ENCODE measurements at regions not wholly inside any gene's neighbourhood (a gene's known extent, or its start where the extent isn't known, plus 50 kb on each side); places are given as distances from the start of the nearest gene placed in this dataset.

DNA sequence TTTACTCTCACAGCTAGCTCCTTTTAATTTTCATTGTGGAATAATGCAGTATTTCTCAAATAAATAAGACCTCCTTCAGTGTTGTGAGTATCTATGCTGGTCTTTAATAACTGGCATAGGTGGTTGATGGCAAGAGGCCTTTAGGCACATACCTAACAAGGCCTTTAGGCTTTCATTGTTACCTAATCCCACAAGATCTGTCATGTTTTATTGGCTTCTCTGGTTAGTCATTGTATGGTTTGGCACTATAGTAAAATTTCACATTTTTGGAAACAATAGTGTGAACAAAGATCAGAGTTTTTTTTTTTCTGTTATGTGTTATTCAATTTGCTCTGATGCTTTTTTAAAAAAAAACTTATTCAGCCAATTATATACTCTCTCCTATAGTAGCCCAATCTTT is 89.8 kb upstream of the NEUROD1 start:
- TF ChIP-seq ZNF274 (IDR thresholded peaks at IDR 0.05; ENCODE audit: low read length) (no peak), ZNF274 (tag by site-specific recombination; IDR thresholded peaks at IDR 0.05; ENCODE audit: borderline replicate concordance) (no peak), CTCF (tag by site-specific recombination; IDR thresholded peaks at IDR 0.05) (no peak), ZNF112 (tag by site-specific recombination; IDR thresholded peaks at IDR 0.05) (no peak), ELK4 (IDR thresholded peaks at IDR 0.05; ENCODE audit: borderline replicate concordance, low read depth, low read length) (no peak), TSHZ1 (tag by site-specific recombination; IDR thresholded peaks at IDR 0.05; ENCODE audit: borderline replicate concordance) (no peak), ZNF664 (tag by site-specific recombination; IDR thresholded peaks at IDR 0.05) (no peak), ZNF335 (tag by site-specific recombination; conservative IDR thresholded peaks at IDR 0.05) (no peak), ZNF433 (tag by site-specific recombination; IDR thresholded peaks at IDR 0.05; ENCODE audit: low read depth) (no peak), BCL11B (tag by site-specific recombination; IDR thresholded peaks at IDR 0.05; ENCODE audit: low read depth) (no peak)
- TF ChIP-seq, protein P1, sequence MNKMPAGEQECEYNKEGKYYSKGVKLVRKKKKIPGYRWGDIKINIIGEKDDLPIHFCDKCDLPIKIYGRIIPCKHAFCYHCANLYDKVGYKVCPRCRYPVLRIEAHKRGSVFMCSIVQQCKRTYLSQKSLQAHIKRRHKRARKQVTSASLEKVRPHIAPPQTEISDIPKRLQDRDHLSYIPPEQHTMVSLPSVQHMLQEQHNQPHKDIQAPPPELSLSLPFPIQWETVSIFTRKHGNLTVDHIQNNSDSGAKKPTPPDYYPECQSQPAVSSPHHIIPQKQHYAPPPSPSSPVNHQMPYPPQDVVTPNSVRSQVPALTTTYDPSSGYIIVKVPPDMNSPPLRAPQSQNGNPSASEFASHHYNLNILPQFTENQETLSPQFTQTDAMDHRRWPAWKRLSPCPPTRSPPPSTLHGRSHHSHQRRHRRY (tag by site-specific recombination; IDR thresholded peaks at IDR 0.05), result no peak
- TF ChIP-seq, protein P2, sequence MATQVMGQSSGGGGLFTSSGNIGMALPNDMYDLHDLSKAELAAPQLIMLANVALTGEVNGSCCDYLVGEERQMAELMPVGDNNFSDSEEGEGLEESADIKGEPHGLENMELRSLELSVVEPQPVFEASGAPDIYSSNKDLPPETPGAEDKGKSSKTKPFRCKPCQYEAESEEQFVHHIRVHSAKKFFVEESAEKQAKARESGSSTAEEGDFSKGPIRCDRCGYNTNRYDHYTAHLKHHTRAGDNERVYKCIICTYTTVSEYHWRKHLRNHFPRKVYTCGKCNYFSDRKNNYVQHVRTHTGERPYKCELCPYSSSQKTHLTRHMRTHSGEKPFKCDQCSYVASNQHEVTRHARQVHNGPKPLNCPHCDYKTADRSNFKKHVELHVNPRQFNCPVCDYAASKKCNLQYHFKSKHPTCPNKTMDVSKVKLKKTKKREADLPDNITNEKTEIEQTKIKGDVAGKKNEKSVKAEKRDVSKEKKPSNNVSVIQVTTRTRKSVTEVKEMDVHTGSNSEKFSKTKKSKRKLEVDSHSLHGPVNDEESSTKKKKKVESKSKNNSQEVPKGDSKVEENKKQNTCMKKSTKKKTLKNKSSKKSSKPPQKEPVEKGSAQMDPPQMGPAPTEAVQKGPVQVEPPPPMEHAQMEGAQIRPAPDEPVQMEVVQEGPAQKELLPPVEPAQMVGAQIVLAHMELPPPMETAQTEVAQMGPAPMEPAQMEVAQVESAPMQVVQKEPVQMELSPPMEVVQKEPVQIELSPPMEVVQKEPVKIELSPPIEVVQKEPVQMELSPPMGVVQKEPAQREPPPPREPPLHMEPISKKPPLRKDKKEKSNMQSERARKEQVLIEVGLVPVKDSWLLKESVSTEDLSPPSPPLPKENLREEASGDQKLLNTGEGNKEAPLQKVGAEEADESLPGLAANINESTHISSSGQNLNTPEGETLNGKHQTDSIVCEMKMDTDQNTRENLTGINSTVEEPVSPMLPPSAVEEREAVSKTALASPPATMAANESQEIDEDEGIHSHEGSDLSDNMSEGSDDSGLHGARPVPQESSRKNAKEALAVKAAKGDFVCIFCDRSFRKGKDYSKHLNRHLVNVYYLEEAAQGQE (tag by site-specific recombination; IDR thresholded peaks at IDR 0.05), result no peak

Data from HEK293 (cell line).